ENCODE measurements at regions not wholly inside any gene's neighbourhood (a gene's known extent, or its start where the extent isn't known, plus 50 kb on each side); places are given as distances from the start of the nearest gene placed in this dataset.

DNA sequence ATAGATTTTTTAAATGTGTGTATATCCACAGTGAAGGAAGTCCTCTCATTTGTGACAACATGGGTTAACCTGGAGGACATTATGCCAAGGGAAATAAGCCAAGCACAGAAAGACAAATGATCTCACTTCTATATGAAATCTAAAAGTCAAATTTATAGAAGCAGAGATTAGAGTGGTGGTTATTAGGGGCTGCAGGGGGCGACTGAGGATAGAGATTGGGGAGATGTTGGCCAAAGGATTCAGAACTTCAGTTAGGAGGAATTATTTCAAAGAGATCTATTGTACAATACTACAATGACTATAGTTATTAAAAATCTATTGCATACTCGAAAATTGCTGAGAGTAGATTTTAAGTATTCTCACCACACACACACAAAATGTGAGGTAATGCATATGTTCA is 252.4 kb upstream of the SLC39A10 start:
- TF ChIP-seq, protein P1, sequence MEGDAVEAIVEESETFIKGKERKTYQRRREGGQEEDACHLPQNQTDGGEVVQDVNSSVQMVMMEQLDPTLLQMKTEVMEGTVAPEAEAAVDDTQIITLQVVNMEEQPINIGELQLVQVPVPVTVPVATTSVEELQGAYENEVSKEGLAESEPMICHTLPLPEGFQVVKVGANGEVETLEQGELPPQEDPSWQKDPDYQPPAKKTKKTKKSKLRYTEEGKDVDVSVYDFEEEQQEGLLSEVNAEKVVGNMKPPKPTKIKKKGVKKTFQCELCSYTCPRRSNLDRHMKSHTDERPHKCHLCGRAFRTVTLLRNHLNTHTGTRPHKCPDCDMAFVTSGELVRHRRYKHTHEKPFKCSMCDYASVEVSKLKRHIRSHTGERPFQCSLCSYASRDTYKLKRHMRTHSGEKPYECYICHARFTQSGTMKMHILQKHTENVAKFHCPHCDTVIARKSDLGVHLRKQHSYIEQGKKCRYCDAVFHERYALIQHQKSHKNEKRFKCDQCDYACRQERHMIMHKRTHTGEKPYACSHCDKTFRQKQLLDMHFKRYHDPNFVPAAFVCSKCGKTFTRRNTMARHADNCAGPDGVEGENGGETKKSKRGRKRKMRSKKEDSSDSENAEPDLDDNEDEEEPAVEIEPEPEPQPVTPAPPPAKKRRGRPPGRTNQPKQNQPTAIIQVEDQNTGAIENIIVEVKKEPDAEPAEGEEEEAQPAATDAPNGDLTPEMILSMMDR (IDR thresholded peaks at IDR 0.05 in 8 of 11, conservative IDR thresholded peaks at IDR 0.05 in 3 of 11) = no peak
- TF ChIP-seq POLR2A (IDR thresholded peaks at IDR 0.05) = no peak

Measured in spleen (tissue), 7 donors.